NT2/D1 (cell line): ENCODE measurements at regions not wholly inside any gene's neighbourhood (a gene's known extent, or its start where the extent isn't known, plus 50 kb on each side); places are given as distances from the start of the nearest gene placed in this dataset.

Experiments used
- SUZ12 ChIP-seq: IDR thresholded peaks from 2 replicates; pipeline ENCODE4 v1.6.1; 2011; ENCODE audit not compliant: insufficient read length, insufficient read depth; ENCODE audit errors: extremely low read depth
- YY1 ChIP-seq: IDR thresholded peaks from 2 replicates; pipeline ENCODE4 v1.6.1; 2011; ENCODE audit not compliant: insufficient read length, insufficient read depth
- ZNF274 ChIP-seq: IDR thresholded peaks from 2 replicates; pipeline ENCODE4 v1.6.1; 2011; ENCODE audit warnings: mild to moderate bottlenecking, low read depth, low read length

DNA sequence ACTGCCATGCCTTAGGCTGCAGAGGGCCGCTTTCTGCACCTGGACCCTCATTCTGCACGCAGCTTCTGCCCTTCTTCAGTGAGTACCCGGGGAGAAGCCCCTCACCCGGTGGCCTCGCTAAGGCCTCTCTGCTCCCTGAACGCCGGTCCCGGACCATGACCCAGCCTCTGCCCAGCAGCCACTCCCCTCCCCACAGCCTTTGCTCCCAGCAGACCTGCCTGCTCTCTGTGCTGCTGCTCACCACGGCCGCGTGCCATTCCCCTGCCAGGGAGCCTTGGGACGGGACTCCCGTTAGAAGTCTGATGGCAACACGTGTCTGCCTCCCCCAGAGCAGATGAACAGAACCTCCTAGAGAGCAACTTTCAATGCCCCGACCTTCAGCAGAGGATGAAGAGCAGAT is 282.8 kb downstream of the NDUFA10 start:
- TF ChIP-seq YY1 (no peak), ZNF274 (no peak), SUZ12 (no peak)
